ENCODE measurements at regions not wholly inside any gene's neighbourhood (a gene's known extent, or its start where the extent isn't known, plus 50 kb on each side); places are given as distances from the start of the nearest gene placed in this dataset.

- Histone ChIP-seq H3K9ac (ENCODE audit: low read length) (no peak overlapping the region), H3K27me3 (replicated peaks; ENCODE audit: insufficient read depth, low read length) (no peaks in the 10 kb centered on the region), H4K20me1 (ENCODE audit: insufficient read depth, low read length) (no peaks in the 10 kb centered on the region), H3K4me1 (ENCODE audit: low read length) (peaks cover 71% of the 10 kb centered on the region), H3K4me2 (ENCODE audit: low read depth, low read length) (no peak overlapping the region), H3K36me3 (replicated peaks; ENCODE audit: insufficient read depth, low read length) (no peaks in the 10 kb centered on the region), H2AFZ (ENCODE audit: low read length) (no peak overlapping the region), H3K79me2 (ENCODE audit: low read length) (no peaks in the 10 kb centered on the region), H3K9me2 (replicated peaks; ENCODE audit: insufficient read depth, low read length) (no peaks in the 10 kb centered on the region), H3K27ac (ENCODE audit: low read length) (no peak overlapping the region), H3F3A (ENCODE audit: insufficient read depth, low read length) (peaks cover 57% of the 10 kb centered on the region), H3K4me3 (ENCODE audit: low read length) (no peak overlapping the region), H3K9me3 (replicated peaks; ENCODE audit: insufficient read depth, low read length) (no peaks in the 10 kb centered on the region)
- DNase-seq = no peak
- TF ChIP-seq EZH2 (optimal IDR thresholded peaks at IDR 0.05; ENCODE audit: low read depth, low read length) (no peak), CTCF (IDR thresholded peaks at IDR 0.05; ENCODE audit: low read length) (no peak), EZH2phosphoT487 (IDR thresholded peaks at IDR 0.05; ENCODE audit: low read length) (no peak)
Measured at GRCh38 chr15:46707452-46707851, 1009.9 kb upstream of the SEMA6D start.

- no peaks in the 10 kb centered on the region for H4K20me1 ChIP-seq (ENCODE audit: insufficient read depth, low read length)
- no peak for DNase-seq
- H2AFZ ChIP-seq (ENCODE audit: low read length) = no peak overlapping the region
- H3K9me3 ChIP-seq (replicated peaks; ENCODE audit: insufficient read depth, low read length) = no peaks in the 10 kb centered on the region
- H3K4me3 ChIP-seq (ENCODE audit: low read length) = no peak overlapping the region
- no peak overlapping the region for H3K9ac ChIP-seq (ENCODE audit: low read length)
- TF ChIP-seq EZH2phosphoT487 (IDR thresholded peaks at IDR 0.05; ENCODE audit: low read length) = no peak
- TF ChIP-seq CTCF (IDR thresholded peaks at IDR 0.05; ENCODE audit: low read length) = no peak
- TF ChIP-seq EZH2 (optimal IDR thresholded peaks at IDR 0.05; ENCODE audit: low read depth, low read length) = no peak
- H3K4me1 ChIP-seq (ENCODE audit: low read length) = peaks cover 68% of the 10 kb centered on the region
- no peaks in the 10 kb centered on the region for H3K9me2 ChIP-seq (replicated peaks; ENCODE audit: insufficient read depth, low read length)
- peak overlapping the region; percentile 94; the same call in 1 of the 2 replicates for H3K27ac ChIP-seq (ENCODE audit: low read length)
- H3F3A ChIP-seq (ENCODE audit: insufficient read depth, low read length) = peaks cover 52% of the 10 kb centered on the region
- peak overlapping the region; percentile 8; the same call in 1 of the 2 replicates for H3K4me2 ChIP-seq (ENCODE audit: low read depth, low read length)
- no peaks in the 10 kb centered on the region for H3K36me3 ChIP-seq (replicated peaks; ENCODE audit: insufficient read depth, low read length)
- H3K27me3 ChIP-seq (replicated peaks; ENCODE audit: insufficient read depth, low read length) = no peaks in the 10 kb centered on the region
- H3K79me2 ChIP-seq (ENCODE audit: low read length) = no peaks in the 10 kb centered on the region
Measured at GRCh38 chr15:46708226-46708625, 1009.1 kb upstream of the SEMA6D start.

GRCh38 chr15:46709460-46710083 lies 1007.7 kb upstream of the SEMA6D start:
- Histone ChIP-seq H3K9me2 (replicated peaks; ENCODE audit: insufficient read depth, low read length) (no peaks in the 10 kb centered on the region), H3K4me1 (ENCODE audit: low read length) (peaks cover 72% of the 10 kb centered on the region), H3K9ac (ENCODE audit: low read length) (peak overlapping the region; percentile 56), H3K27me3 (replicated peaks; ENCODE audit: insufficient read depth, low read length) (no peaks in the 10 kb centered on the region), H3K36me3 (replicated peaks; ENCODE audit: insufficient read depth, low read length) (no peaks in the 10 kb centered on the region), H3K27ac (ENCODE audit: low read length) (peak overlapping the region; percentile 94), H2AFZ (ENCODE audit: low read length) (0 out of 2 replicates have a peak overlapping the region, but pooled peaks have one; percentile 9), H4K20me1 (ENCODE audit: insufficient read depth, low read length) (no peaks in the 10 kb centered on the region), H3K9me3 (replicated peaks; ENCODE audit: insufficient read depth, low read length) (no peaks in the 10 kb centered on the region), H3K4me2 (ENCODE audit: low read depth, low read length) (peak overlapping the region; percentile 46), H3F3A (ENCODE audit: insufficient read depth, low read length) (peaks cover 39% of the 10 kb centered on the region), H3K79me2 (ENCODE audit: low read length) (no peaks in the 10 kb centered on the region), H3K4me3 (ENCODE audit: low read length) (no peak overlapping the region)
- DNase-seq = peak; percentile 95
- no peak for TF ChIP-seq EZH2 (optimal IDR thresholded peaks at IDR 0.05; ENCODE audit: low read depth, low read length)
- TF ChIP-seq CTCF (IDR thresholded peaks at IDR 0.05; ENCODE audit: low read length) = no peak
- no peak for TF ChIP-seq EZH2phosphoT487 (IDR thresholded peaks at IDR 0.05; ENCODE audit: low read length)

Data from MM.1S (cell line).